GM12891 (cell line): ENCODE measurements at regions not wholly inside any gene's neighbourhood (a gene's known extent, or its start where the extent isn't known, plus 50 kb on each side); places are given as distances from the start of the nearest gene placed in this dataset.

Experiments
- DNase-seq: peaks from one replicate; pipeline ENCODE4 v3.0.0; 2011; ENCODE audit warnings: low spot score; ENCODE audit not compliant: insufficient read length
- FAIRE-seq: peaks from 2 replicates; lab custom pipeline; 2011; peaks lifted over from hg19 to GRCh38; lab: Jason Lieb, UNC
- PAX5 ChIP-seq: IDR thresholded peaks from 2 replicates; pipeline ENCODE4 v1.6.1; 2011; ENCODE audit warnings: low read length, moderate library complexity, mild to moderate bottlenecking; ENCODE audit not compliant: insufficient read depth, severe bottlenecking
- POLR2A ChIP-seq: IDR thresholded peaks from 2 replicates; pipeline ENCODE4 v1.6.1; 2011; ENCODE audit warnings: low read depth, low read length, control low read depth
- POLR2AphosphoS5 ChIP-seq: IDR thresholded peaks from 2 replicates; pipeline ENCODE4 v1.6.1; 2011; ENCODE audit warnings: low read depth, low read length, control low read depth
- POU2F2 ChIP-seq: IDR thresholded peaks from 2 replicates; pipeline ENCODE4 v1.6.1; 2011; ENCODE audit warnings: low read depth, mild to moderate bottlenecking, control low read depth, low read length, moderate library complexity
- SPI1 ChIP-seq: IDR thresholded peaks from 2 replicates; pipeline ENCODE4 v1.6.1; 2011; ENCODE audit warnings: low read depth, low read length, control low read depth
- TAF1 ChIP-seq: IDR thresholded peaks from 2 replicates; pipeline ENCODE4 v1.6.1; 2011; ENCODE audit warnings: low read depth, low read length, control low read depth

DNA sequence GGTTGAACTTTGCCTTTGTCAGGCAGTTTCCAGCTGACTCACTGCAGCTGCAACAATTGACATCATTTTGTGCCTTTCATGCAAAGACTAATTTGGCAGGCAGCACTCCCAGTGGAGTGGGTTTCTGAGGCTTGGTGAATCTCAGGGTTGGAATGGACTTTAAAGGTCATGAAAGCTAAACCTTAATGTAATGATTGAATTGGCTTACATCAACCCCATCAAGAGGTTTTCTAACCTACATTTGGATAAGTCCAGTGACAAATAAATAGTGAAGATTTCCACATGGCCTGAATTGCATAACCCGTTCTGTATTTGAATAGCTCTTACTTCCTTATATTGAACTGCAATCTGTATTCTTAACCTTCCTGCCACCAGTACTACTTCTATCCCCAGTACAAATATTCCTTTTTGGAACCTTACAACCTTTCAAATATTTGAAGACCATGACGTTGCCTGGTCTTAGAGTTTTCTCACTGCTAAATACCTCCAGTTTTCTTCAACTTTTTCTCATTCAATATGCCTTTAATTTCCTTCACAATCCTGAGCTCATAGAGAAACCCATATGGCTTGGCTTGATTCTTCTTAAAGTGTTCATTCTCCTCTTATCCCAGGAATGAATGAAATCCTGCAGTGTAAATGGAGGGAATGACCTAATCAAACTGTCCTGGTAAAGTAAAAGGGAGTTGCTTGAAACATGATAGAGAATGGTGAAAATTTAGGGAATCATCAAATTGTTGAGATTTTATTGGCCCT, 168.1 kb upstream of the NOVA1 start:
- TF ChIP-seq SPI1, result no peak
- no peak for TF ChIP-seq PAX5
- no peak for TF ChIP-seq POU2F2
- no peak for TF ChIP-seq POLR2AphosphoS5
- no peak for TF ChIP-seq POLR2A
- no peak for TF ChIP-seq TAF1
- no peak for DNase-seq
- FAIRE-seq, result no peak

DNA sequence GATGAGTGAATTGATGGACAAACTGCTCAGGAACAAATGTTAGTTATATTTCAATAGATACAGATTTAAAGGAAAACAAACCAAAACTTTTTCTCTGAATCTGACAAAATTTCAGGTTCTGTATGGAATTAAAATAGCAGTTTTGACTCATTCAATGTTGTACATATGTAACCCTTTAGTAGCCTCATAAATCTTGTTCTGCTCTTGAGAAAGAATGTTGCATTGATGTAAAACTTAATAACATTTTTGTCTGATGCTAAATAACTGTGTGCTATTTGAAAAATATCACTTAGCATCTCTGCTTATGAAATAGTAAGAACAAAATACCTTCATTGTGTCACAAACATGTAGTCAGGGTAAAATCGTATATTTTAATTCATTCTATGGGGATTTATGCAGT, 168.9 kb upstream of the NOVA1 start:
- no peak for DNase-seq
- TF ChIP-seq SPI1, result no peak
- no peak for TF ChIP-seq POLR2A
- TF ChIP-seq POU2F2, result no peak
- no peak for TF ChIP-seq POLR2AphosphoS5
- no peak for TF ChIP-seq TAF1
- TF ChIP-seq PAX5, result no peak
- FAIRE-seq, result no peak

DNA sequence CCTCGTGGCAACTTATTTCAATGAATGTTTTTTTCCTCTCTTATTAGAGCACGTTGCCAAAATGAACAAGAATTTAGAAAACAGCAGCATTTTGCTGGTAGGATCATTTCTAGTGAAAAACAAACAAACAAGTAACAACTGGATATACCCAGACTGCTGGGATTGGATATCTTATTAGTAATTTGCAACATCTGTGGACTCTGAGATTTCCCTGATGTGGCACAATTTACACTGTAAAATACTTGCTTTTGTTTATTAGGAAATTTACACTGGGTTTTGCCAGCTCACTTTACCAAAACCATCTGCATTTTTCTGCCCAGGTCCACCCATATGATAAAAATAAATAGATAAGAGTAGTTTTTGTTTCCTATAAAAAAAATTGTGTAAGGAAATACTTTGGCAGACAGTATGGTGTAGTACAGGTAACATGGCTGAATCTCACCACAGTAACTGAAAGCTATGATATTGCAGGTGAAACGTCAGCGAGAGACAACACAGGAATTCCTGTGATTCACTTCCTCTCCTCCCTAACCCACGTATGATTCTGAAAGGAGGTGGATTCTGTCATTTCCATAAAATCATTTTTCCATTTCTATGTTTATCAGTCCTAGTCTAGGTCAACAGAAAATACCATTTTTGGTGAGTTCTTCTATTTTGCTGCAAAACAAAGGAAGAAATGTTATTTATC, 176.2 kb upstream of the NOVA1 start:
- FAIRE-seq (no peak), DNase-seq (no peak)
- TF ChIP-seq PAX5 (no peak), POLR2AphosphoS5 (no peak), TAF1 (no peak), POLR2A (no peak), SPI1 (no peak), POU2F2 (no peak)

DNA sequence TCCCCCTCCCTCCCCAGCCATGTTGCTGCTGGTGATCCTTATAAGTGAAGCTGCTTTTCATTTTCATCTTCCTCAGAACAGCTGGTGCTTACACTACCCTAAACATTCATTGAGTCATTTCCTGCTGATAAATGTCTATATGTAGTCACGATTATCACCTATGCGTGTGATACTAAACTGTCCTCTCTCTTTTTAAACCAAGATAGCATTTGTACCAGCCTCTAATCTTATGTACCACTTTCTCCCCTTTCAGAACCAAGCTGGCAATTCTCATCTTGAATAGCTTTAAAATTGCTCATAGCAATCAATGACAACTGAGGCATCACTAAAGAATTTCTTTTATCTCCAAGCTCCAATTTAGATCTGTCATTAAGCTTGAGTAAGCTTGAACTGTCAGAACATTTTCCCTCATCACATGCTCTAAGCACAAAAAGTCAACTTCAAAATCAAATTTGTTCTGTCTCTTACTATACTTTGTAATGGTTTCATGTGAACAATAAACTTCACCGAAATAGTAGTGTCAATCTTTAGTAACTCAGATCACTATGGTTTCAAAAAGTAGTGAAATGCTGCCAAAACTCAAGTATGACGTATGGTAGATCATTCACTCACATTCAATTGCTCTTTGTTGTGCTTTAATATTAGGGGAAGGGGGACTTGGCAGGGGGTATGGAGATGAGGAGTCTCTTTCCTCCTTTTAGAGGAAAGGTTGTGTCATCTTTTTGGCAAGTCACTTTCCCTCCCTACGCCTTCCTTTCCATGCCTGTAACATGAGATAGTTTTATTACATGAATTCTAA, 178.1 kb upstream of the NOVA1 start:
- FAIRE-seq (no peak), DNase-seq (no peak)
- TF ChIP-seq PAX5, result no peak
- TF ChIP-seq SPI1, result no peak

DNA sequence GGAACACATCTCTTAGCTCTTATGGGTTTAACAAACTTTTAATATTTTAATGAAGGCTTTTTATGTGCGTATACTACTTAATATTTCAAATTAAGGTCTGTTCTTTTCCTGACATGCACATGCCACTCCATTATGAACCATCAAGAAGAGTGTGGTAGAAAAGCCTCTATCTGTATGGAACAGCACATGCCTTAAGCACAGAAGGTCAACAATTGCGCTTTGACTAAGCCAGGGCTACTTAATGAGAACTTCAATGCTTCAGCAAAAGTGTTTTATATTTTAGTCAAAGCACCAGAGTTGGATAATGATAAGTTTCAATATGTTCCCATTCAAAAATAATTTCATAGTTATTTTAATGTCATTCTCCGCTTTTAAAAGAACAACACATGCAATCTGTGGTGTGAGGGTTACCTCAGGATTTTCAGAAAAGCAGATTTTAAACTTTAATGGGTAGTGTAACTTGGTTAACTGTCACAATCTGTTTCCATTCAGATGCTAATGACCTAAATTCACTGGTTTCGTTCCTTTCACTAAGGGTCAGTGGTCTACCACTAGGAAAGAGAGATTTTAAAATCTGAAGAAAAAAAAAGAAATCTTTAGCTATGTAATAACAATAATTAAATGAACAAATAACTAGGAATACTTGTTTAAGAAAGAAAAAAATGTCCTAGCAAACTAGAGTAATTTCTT, 193.4 kb upstream of the NOVA1 start:
- DNase-seq, result no peak
- no peak for FAIRE-seq
- TF ChIP-seq POLR2A (no peak), TAF1 (no peak), POLR2AphosphoS5 (no peak), SPI1 (no peak), POU2F2 (no peak), PAX5 (no peak)

DNA sequence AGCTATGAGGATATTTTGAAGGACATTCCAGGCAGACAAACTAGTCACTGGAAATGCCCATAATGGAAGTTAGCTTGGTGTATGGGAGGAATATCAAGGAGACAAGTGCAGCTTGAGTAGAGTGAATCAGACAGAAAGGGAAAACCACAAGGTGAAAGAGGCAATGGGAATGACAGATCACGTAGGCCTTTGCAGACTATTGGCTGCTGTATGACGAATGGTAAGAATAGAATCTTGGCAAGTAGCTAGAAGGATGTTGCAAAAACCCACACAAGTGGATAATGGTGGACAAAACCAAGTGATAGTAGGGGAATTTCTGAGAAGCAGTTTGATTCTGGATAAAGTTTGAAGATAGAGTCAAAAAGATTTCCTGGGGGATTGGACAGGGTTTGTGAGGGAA, 196.9 kb upstream of the NOVA1 start:
- no peak for DNase-seq
- no peak for FAIRE-seq
- no peak for TF ChIP-seq POU2F2
- no peak for TF ChIP-seq POLR2A
- TF ChIP-seq TAF1, result no peak
- no peak for TF ChIP-seq POLR2AphosphoS5
- TF ChIP-seq PAX5, result no peak
- no peak for TF ChIP-seq SPI1

DNA sequence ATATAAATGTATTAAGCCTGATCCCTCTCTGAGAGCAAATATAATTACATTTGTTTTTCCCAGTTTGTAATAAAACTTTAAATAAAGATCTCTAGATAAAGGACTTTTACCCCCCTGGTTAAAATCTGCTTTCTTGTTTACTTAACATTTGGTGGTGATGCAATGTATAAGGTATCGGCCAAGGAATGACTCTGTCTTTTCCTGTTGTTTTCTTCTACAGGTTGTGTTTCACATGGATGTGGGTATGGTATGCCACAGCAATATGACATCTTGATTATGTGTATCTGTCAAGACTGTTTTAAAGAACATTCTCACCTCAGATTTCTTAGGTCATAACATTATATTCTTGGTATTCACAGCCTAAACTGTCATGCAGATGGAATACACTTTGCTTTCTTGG, 210.6 kb upstream of the NOVA1 start:
- DNase-seq (no peak), FAIRE-seq (no peak)
- TF ChIP-seq POLR2A (no peak), PAX5 (no peak)

DNA sequence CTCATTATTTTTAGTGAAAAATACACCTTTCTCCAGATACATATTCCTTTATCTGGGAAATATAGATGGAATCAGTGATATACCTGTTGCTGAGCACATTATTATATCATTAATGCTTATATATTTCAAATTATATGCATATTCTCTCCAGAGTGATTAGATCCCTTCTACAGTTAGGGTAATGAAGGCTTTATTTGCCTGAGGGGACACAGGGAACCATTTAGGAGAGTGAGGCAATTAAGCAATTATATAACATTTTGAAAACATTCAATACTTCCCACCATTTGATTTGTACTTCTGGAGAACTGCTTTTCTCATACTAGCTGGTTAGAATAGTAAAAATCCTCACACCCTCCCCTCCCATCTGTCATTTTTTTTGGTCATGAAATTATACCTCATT, 212.8 kb upstream of the NOVA1 start:
- FAIRE-seq (no peak), DNase-seq (no peak)
- TF ChIP-seq TAF1 (no peak), POLR2AphosphoS5 (no peak), SPI1 (no peak), PAX5 (no peak), POLR2A (no peak), POU2F2 (no peak)
